GM12878 (cell line): ENCODE measurements at regions not wholly inside any gene's neighbourhood (a gene's known extent, or its start where the extent isn't known, plus 50 kb on each side); places are given as distances from the start of the nearest gene placed in this dataset.

ENCODE experiments used
- ATAC-seq: fragments of 200-7000 bp; cut with Tn5 transposase; 3 replicates; pipeline ENCODE4 v1.9.1; 2020; ENCODE audit warnings: mild to moderate bottlenecking, moderate library complexity
- BruUV-seq: library from RNA; stranded (reverse); fragments of 400-500 nt; replicated peaks from 2 replicates; lab custom pipeline; 2021; lab: Mats Ljungman, UMichigan
- CTCF ChIA-PET: fragments of 300-600 bp; sonication (Branson Sonifier 250); formaldehyde crosslinking; extraction: SDS; loops from one replicate; lab custom pipeline; 2021; ENCODE audit warnings: inconsistent platforms; lab: Yijun Ruan, JAX
- POLR2A ChIA-PET: fragments of 350-600 bp; formaldehyde crosslinking; extraction: SDS; loops from one replicate; lab custom pipeline; 2021; ENCODE audit warnings: inconsistent platforms; lab: Charles Lee
- RAD21 ChIA-PET: fragments of 300-600 bp; sonication (Branson Sonifier 250); formaldehyde crosslinking; loops from one replicate; lab custom pipeline; 2023; ENCODE audit warnings: antibody characterized with exemption; ENCODE audit not compliant: unreplicated experiment; lab: Charles Lee
- SMC1A ChIA-PET: fragments of 300-600 bp; sonication (Branson Sonifier 250); formaldehyde crosslinking; loops from one replicate; lab custom pipeline; 2023; ENCODE audit not compliant: unreplicated experiment, uncharacterized antibody; lab: Charles Lee
- DNase-seq: peaks from one replicate; pipeline ENCODE4 v3.0.0-alpha.2; 2011; ENCODE audit warnings: low read depth, low spot score
- FAIRE-seq: peaks from 3 replicates; lab custom pipeline; 2011; peaks lifted over from hg19 to GRCh38; lab: Jason Lieb, UNC
- H2AFZ ChIP-seq: 2 replicates; pipeline ENCODE4 v1.6.0; 2011; ENCODE audit warnings: low read depth, low read length, control low read depth; ENCODE audit not compliant: control insufficient read depth
- H3K27ac ChIP-seq: 2 replicates; pipeline ENCODE4 v1.5.1; 2011; ENCODE audit warnings: control low read depth; ENCODE audit not compliant: control insufficient read depth, insufficient read depth
- H3K27me3 ChIP-seq, 2 experiments: replicated peaks in 1 of 2; 2 replicates each; pipeline versions ENCODE4 v1.6.0 to v1.6.1; 2011; ENCODE audit warnings: low read length in 1 of 2; ENCODE audit not compliant: control insufficient read depth in 2 of 2, insufficient read depth in 2 of 2
- H3K36me3 ChIP-seq, 2 experiments: 2 replicates each; pipeline ENCODE4 v1.5.1; 2011; ENCODE audit warnings: low read length in 1 of 2; ENCODE audit not compliant: control insufficient read depth in 2 of 2, insufficient read depth in 2 of 2
- H3K4me1 ChIP-seq: 2 replicates; pipeline ENCODE4 v1.6.1; 2011; ENCODE audit warnings: mild to moderate bottlenecking, low read length, moderate library complexity, mixed read lengths; ENCODE audit not compliant: control insufficient read depth, insufficient read depth
- H3K4me2 ChIP-seq: 2 replicates; pipeline ENCODE4 v1.6.0; 2011; ENCODE audit warnings: control low read depth; ENCODE audit not compliant: control insufficient read depth, insufficient read depth
- H3K4me3 ChIP-seq: fragments of 200-600 bp; sonication (generic); 2 replicates; pipeline ENCODE4 v1.5.1; 2016
- H3K79me2 ChIP-seq: 2 replicates; pipeline ENCODE4 v1.6.0; 2011; ENCODE audit warnings: low read length; ENCODE audit not compliant: control insufficient read depth, insufficient read depth
- H3K9ac ChIP-seq: 2 replicates; pipeline ENCODE4 v1.8.0; 2011; ENCODE audit warnings: low read length, control low read depth, mixed read lengths; ENCODE audit not compliant: control insufficient read depth, insufficient read depth
- H3K9me3 ChIP-seq: replicated peaks from 3 replicates; pipeline ENCODE4 v1.5.1; 2011; ENCODE audit warnings: mild to moderate bottlenecking, low read length; ENCODE audit not compliant: control insufficient read depth, insufficient read depth
- H4K20me1 ChIP-seq: 2 replicates; pipeline ENCODE4 v1.6.0; 2011; ENCODE audit not compliant: control insufficient read depth, insufficient read depth
- CHD2 ChIP-seq: IDR thresholded peaks from 2 replicates; pipeline ENCODE4 v1.6.1; 2011; ENCODE audit warnings: low read depth, low read length, improper control_type of control experiment, borderline replicate concordance
- ESRRA ChIP-seq: IDR thresholded peaks from 2 replicates; pipeline ENCODE4 v1.6.1; 2012; ENCODE audit warnings: mild to moderate bottlenecking, low read length, improper control_type of control experiment
- EZH2 ChIP-seq: IDR thresholded peaks from 2 replicates; pipeline ENCODE4 v1.6.1; 2012; ENCODE audit warnings: low read depth, mild to moderate bottlenecking, control low read depth, inconsistent platforms, low read length, borderline replicate concordance; ENCODE audit not compliant: control insufficient read depth
- FOS ChIP-seq: IDR thresholded peaks from 3 replicates; pipeline ENCODE4 v1.6.1; 2011; ENCODE audit warnings: borderline replicate concordance; ENCODE audit not compliant: insufficient read length; ENCODE audit errors: extremely low read depth
- JUNB ChIP-seq: IDR thresholded peaks from 2 replicates; pipeline ENCODE4 v1.6.1; 2016; ENCODE audit warnings: antibody characterized with exemption, mild to moderate bottlenecking
- NFXL1 ChIP-seq: fragments of 450-650 bp; IDR thresholded peaks from 2 replicates; pipeline ENCODE4 v1.6.1; 2017; ENCODE audit warnings: antibody characterized with exemption, mild to moderate bottlenecking, borderline replicate concordance
- POLR2AphosphoS5 ChIP-seq: IDR thresholded peaks from 2 replicates; pipeline ENCODE4 v1.6.1; 2011; ENCODE audit warnings: mild to moderate bottlenecking, low read length, inconsistent platforms
- RELA ChIP-seq: fragments of 450-650 bp; IDR thresholded peaks from 2 replicates; pipeline ENCODE4 v1.8.0; 2014; ENCODE audit warnings: borderline replicate concordance; ENCODE audit not compliant: partially characterized antibody
- SRF ChIP-seq, 2 experiments: IDR thresholded peaks; 2 replicates each; pipeline ENCODE4 v1.6.1; 2011; ENCODE audit warnings: low read depth in 2 of 2, low read length in 2 of 2, mild to moderate bottlenecking in 1 of 2, moderate library complexity in 1 of 2
- YBX1 ChIP-seq: fragments of 450-650 bp; IDR thresholded peaks from 2 replicates; pipeline ENCODE4 v1.6.1; 2016; ENCODE audit warnings: antibody characterized with exemption
- ZNF24 ChIP-seq: fragments of 450-650 bp; IDR thresholded peaks from 2 replicates; pipeline ENCODE4 v1.6.1; 2017; ENCODE audit warnings: antibody characterized with exemption, mild to moderate bottlenecking
- WGBS: methylation state at CpG from one replicate; pipeline ENCODE4 v1.1.6; 2016; ENCODE audit warnings: low lambda C conversion rate; ENCODE audit not compliant: insufficient replicate concordance, insufficient coverage; ENCODE audit errors: missing lambda C conversion rate; 5-methylcytosine and 5-hydroxymethylcytosine counted together
- in situ Hi-C: fragments of 300-500 bp; cut with MboI; formaldehyde crosslinking; loops from 9 replicates; pipeline ENCODE4 v1.14.3; 2018; ENCODE audit warnings: mixed read lengths
- intact Hi-C: fragments of 100-400 bp; cut with micrococcal nuclease; formaldehyde crosslinking; loops from one replicate; pipeline ENCODE4 v1.14.2; 2022; ENCODE audit not compliant: unreplicated experiment

GRCh38 chr6:84847390-84848160 lies 83.2 kb upstream of the TBX18 start:
- Histone ChIP-seq H3K9me3 (no peaks in the 10 kb centered on the region), H3K27ac (no peak overlapping the region), H3K4me2 (no peak overlapping the region), H3K36me3 (no peaks in the 10 kb centered on the region), H3K9ac (no peak overlapping the region), H3K79me2 (no peaks in the 10 kb centered on the region), H3K27me3 (no peaks in the 10 kb centered on the region), H2AFZ (no peak overlapping the region), H4K20me1 (no peaks in the 10 kb centered on the region), H3K4me3 (no peak overlapping the region), H3K4me1 (no peaks in the 10 kb centered on the region)
- ChIA-PET POLR2A (no interaction called here), SMC1A (interaction anchor here (1.1 kb wide), 1 partner anchor 12 kb away, joined by 3 read pairs; no protein-coding TSS in a partner anchor), RAD21 (no interaction called here), CTCF (interaction anchor here (0.8 kb wide), 2 partner anchors 10 to 63 kb away, joined by 3 read pairs; no protein-coding TSS in a partner anchor)
- FAIRE-seq = no peak
- WGBS = 11% methylated on average over 3 of the region's 3 CpGs
- no peak for ATAC-seq
- TF ChIP-seq SRF (IDR thresholded peaks at IDR 0.05; ENCODE audit: low read depth in 2 of 2, low read length in 2 of 2) (no peak), EZH2 (no peak), NFXL1 (no peak), RELA (no peak), CHD2 (no peak), POLR2AphosphoS5 (no peak), FOS (no peak), JUNB (no peak), ESRRA (no peak), YBX1 (no peak), ZNF24 (no peak)
- intact Hi-C loops = no loop called here
- no peak for DNase-seq
- in situ Hi-C loops = no loop called here
- no TSS peak for BruUV-seq
